Suprapubic skin (tissue), 4 donors: ENCODE measurements at regions not wholly inside any gene's neighbourhood (a gene's known extent, or its start where the extent isn't known, plus 50 kb on each side); places are given as distances from the start of the nearest gene placed in this dataset.

ENCODE experiments used
- POLR2A ChIP-seq, 2 donors: fragments of 450-650 bp; IDR thresholded peaks; one replicate each; pipeline ENCODE4 v1.6.1; 2017; ENCODE audit warnings: antibody characterized with exemption in 2 of 2, mild to moderate bottlenecking in 2 of 2, moderate library complexity in 2 of 2
- POLR2AphosphoS5 ChIP-seq, 3 donors: sonication (generic); formaldehyde crosslinking; IDR thresholded peaks; one replicate each; pipeline ENCODE4 v1.6.1; 2017; ENCODE audit warnings: antibody characterized with exemption in 3 of 3
- TF ChIP-seq, protein P1 (sequence below), 2 donors: fragments of 200-600 bp in 1 of 2; fragments of 450-650 bp in 1 of 2; sonication (generic) in 1 of 2; IDR thresholded peaks; one replicate each; pipeline ENCODE4 v1.5.1; 2016 to 2019; ENCODE audit warnings: antibody characterized with exemption in 2 of 2, mild to moderate bottlenecking in 1 of 2, moderate library complexity in 1 of 2

DNA sequence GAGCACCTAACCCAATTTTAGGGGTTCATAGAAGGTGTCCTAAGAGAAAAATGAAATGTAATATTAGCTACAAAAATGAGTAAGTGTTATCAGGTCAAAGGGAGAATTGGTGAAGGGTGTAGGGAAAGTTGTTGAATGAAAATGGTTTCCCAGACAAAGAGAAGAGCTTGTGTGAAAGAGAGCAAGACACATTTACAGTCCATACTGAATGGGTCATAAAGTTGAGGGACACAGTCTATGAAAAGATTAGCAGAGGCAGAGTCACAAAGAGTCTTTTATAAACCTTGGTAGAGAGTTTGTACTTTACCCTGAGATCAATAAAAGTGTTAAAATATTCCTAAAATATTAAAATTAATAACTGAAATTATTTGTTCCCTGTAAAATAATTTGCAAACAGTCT is 759.4 kb downstream of the DIAPH3 start:
- TF ChIP-seq, protein P1, sequence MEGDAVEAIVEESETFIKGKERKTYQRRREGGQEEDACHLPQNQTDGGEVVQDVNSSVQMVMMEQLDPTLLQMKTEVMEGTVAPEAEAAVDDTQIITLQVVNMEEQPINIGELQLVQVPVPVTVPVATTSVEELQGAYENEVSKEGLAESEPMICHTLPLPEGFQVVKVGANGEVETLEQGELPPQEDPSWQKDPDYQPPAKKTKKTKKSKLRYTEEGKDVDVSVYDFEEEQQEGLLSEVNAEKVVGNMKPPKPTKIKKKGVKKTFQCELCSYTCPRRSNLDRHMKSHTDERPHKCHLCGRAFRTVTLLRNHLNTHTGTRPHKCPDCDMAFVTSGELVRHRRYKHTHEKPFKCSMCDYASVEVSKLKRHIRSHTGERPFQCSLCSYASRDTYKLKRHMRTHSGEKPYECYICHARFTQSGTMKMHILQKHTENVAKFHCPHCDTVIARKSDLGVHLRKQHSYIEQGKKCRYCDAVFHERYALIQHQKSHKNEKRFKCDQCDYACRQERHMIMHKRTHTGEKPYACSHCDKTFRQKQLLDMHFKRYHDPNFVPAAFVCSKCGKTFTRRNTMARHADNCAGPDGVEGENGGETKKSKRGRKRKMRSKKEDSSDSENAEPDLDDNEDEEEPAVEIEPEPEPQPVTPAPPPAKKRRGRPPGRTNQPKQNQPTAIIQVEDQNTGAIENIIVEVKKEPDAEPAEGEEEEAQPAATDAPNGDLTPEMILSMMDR (IDR thresholded peaks at IDR 0.05) = no peak
- no peak for TF ChIP-seq POLR2AphosphoS5 (IDR thresholded peaks at IDR 0.05)
- TF ChIP-seq POLR2A (IDR thresholded peaks at IDR 0.05) = no peak
